ENCODE measurements at regions not wholly inside any gene's neighbourhood (a gene's known extent, or its start where the extent isn't known, plus 50 kb on each side); places are given as distances from the start of the nearest gene placed in this dataset.

DNA sequence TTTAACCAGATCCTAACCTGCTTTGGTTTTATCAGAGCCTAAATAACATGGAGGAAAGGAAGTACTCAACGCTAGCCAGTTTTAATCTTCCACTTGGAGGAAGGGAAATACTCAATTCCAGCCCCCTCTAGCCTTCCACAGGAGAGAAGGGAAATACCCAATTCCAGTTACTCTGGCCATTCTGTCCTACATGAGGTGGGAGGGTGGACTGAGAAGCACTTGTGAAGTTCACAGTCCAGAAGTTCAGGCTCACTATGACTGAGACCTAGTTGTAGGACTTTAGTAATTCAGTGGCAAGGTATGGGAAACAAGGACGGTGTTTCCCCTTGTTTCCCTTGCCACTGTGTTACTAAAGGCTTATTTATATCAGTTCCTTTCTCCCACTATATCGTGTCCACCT is 672.0 kb downstream of the RFPL4B start:
- no peak overlapping the region for H3K4me2 ChIP-seq
- H3K4me3 ChIP-seq = no peak overlapping the region

More for the DNA sequence above, 672.0 kb downstream of the RFPL4B start:
- no peak for DNase-seq (ENCODE audit: low spot score)
- ATAC-seq = no peak
- Mint-ChIP-seq H3K27me3 (ENCODE audit: insufficient read depth, low read depth, poor library complexity) (no peaks in the 10 kb centered on the region), H3K27ac (no peak overlapping the region), H3K36me3 (ENCODE audit: low read depth) (no peaks in the 10 kb centered on the region), H3K9me3 (no peaks in the 10 kb centered on the region), H3K4me3 (no peak overlapping the region), H3K4me1 (0 out of 3 replicates have a peak, but pooled peaks cover 3% of the 10 kb centered on the region)
- Histone ChIP-seq H3K36me3 (ENCODE audit: insufficient read depth) (no peaks in the 10 kb centered on the region), H4K20me1 (replicated peaks; ENCODE audit: insufficient read depth) (no peaks in the 10 kb centered on the region), H3F3A (replicated peaks; ENCODE audit: low read depth) (no peaks in the 10 kb centered on the region), H3K27me3 (ENCODE audit: insufficient read depth) (no peaks in the 10 kb centered on the region), H3K27ac (ENCODE audit: low read depth) (no peak overlapping the region), H3K79me2 (replicated peaks; ENCODE audit: insufficient read depth) (no peaks in the 10 kb centered on the region), H3K4me1 (ENCODE audit: insufficient read depth) (no peaks in the 10 kb centered on the region), H2AFZ (peak overlapping the region; percentile 79; the same call in 1 of the 2 replicates), H3K9me2 (ENCODE audit: insufficient read depth) (no peaks in the 10 kb centered on the region)
- TF ChIP-seq, protein P1, sequence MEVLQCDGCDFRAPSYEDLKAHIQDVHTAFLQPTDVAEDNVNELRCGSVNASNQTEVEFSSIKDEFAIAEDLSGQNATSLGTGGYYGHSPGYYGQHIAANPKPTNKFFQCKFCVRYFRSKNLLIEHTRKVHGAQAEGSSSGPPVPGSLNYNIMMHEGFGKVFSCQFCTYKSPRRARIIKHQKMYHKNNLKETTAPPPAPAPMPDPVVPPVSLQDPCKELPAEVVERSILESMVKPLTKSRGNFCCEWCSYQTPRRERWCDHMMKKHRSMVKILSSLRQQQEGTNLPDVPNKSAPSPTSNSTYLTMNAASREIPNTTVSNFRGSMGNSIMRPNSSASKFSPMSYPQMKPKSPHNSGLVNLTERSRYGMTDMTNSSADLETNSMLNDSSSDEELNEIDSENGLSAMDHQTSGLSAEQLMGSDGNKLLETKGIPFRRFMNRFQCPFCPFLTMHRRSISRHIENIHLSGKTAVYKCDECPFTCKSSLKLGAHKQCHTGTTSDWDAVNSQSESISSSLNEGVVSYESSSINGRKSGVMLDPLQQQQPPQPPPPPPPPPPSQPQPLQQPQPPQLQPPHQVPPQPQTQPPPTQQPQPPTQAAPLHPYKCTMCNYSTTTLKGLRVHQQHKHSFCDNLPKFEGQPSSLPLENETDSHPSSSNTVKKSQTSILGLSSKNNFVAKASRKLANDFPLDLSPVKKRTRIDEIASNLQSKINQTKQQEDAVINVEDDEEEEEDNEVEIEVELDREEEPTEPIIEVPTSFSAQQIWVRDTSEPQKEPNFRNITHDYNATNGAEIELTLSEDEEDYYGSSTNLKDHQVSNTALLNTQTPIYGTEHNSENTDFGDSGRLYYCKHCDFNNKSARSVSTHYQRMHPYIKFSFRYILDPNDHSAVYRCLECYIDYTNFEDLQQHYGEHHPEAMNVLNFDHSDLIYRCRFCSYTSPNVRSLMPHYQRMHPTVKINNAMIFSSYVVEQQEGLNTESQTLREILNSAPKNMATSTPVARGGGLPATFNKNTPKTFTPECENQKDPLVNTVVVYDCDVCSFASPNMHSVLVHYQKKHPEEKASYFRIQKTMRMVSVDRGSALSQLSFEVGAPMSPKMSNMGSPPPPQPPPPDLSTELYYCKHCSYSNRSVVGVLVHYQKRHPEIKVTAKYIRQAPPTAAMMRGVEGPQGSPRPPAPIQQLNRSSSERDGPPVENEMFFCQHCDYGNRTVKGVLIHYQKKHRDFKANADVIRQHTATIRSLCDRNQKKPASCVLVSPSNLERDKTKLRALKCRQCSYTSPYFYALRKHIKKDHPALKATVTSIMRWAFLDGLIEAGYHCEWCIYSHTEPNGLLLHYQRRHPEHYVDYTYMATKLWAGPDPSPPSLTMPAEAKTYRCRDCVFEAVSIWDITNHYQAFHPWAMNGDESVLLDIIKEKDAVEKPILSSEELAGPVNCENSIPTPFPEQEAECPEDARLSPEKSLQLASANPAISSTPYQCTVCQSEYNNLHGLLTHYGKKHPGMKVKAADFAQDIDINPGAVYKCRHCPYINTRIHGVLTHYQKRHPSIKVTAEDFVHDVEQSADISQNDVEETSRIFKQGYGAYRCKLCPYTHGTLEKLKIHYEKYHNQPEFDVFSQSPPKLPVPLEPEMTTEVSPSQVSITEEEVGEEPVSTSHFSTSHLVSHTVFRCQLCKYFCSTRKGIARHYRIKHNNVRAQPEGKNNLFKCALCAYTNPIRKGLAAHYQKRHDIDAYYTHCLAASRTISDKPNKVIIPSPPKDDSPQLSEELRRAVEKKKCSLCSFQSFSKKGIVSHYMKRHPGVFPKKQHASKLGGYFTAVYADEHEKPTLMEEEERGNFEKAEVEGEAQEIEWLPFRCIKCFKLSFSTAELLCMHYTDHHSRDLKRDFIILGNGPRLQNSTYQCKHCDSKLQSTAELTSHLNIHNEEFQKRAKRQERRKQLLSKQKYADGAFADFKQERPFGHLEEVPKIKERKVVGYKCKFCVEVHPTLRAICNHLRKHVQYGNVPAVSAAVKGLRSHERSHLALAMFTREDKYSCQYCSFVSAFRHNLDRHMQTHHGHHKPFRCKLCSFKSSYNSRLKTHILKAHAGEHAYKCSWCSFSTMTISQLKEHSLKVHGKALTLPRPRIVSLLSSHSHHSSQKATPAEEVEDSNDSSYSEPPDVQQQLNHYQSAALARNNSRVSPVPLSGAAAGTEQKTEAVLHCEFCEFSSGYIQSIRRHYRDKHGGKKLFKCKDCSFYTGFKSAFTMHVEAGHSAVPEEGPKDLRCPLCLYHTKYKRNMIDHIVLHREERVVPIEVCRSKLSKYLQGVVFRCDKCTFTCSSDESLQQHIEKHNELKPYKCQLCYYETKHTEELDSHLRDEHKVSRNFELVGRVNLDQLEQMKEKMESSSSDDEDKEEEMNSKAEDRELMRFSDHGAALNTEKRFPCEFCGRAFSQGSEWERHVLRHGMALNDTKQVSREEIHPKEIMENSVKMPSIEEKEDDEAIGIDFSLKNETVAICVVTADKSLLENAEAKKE (CRISPR knock-in tag; IDR thresholded peaks at IDR 0.05) = no peak
- TF ChIP-seq REST (IDR thresholded peaks at IDR 0.05; ENCODE audit: unreplicated experiment) (no peak), POLR2AphosphoS5 (IDR thresholded peaks at IDR 0.05; ENCODE audit: low read depth) (no peak), EZH2phosphoT487 (IDR thresholded peaks at IDR 0.05; ENCODE audit: unreplicated experiment) (no peak), CREB1 (CRISPR knock-in tag; IDR thresholded peaks at IDR 0.05; ENCODE audit: low read depth) (no peak), ZNF331 (CRISPR knock-in tag; IDR thresholded peaks at IDR 0.05; ENCODE audit: low read depth) (no peak), EZH2 (IDR thresholded peaks at IDR 0.05; ENCODE audit: low read depth, unreplicated experiment) (no peak), STAT1 (IDR thresholded peaks at IDR 0.05; ENCODE audit: unreplicated experiment) (no peak), JUNB (IDR thresholded peaks at IDR 0.05; ENCODE audit: unreplicated experiment) (no peak), NANOG (IDR thresholded peaks at IDR 0.05; ENCODE audit: borderline replicate concordance) (no peak), ZNF114 (CRISPR knock-in tag; IDR thresholded peaks at IDR 0.05) (no peak)
- TF ChIP-seq, protein P2, sequence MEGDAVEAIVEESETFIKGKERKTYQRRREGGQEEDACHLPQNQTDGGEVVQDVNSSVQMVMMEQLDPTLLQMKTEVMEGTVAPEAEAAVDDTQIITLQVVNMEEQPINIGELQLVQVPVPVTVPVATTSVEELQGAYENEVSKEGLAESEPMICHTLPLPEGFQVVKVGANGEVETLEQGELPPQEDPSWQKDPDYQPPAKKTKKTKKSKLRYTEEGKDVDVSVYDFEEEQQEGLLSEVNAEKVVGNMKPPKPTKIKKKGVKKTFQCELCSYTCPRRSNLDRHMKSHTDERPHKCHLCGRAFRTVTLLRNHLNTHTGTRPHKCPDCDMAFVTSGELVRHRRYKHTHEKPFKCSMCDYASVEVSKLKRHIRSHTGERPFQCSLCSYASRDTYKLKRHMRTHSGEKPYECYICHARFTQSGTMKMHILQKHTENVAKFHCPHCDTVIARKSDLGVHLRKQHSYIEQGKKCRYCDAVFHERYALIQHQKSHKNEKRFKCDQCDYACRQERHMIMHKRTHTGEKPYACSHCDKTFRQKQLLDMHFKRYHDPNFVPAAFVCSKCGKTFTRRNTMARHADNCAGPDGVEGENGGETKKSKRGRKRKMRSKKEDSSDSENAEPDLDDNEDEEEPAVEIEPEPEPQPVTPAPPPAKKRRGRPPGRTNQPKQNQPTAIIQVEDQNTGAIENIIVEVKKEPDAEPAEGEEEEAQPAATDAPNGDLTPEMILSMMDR (conservative IDR thresholded peaks at IDR 0.05; ENCODE audit: low read depth in 2 of 2) = no peak
- TF ChIP-seq, protein P3, sequence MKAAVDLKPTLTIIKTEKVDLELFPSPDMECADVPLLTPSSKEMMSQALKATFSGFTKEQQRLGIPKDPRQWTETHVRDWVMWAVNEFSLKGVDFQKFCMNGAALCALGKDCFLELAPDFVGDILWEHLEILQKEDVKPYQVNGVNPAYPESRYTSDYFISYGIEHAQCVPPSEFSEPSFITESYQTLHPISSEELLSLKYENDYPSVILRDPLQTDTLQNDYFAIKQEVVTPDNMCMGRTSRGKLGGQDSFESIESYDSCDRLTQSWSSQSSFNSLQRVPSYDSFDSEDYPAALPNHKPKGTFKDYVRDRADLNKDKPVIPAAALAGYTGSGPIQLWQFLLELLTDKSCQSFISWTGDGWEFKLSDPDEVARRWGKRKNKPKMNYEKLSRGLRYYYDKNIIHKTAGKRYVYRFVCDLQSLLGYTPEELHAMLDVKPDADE (IDR thresholded peaks at IDR 0.05) = no peak
